Cardiac fibroblast (primary cell): ENCODE measurements at regions not wholly inside any gene's neighbourhood (a gene's known extent, or its start where the extent isn't known, plus 50 kb on each side); places are given as distances from the start of the nearest gene placed in this dataset.

Source experiments
- DNase-seq, 2 donors: peaks; one replicate each; pipeline versions ENCODE4 v3.0.0 to v3.0.0-alpha.2; 2010; ENCODE audit warnings: low read depth in 2 of 2
- H3K4me3 ChIP-seq, 2 donors: replicated peaks in 1 of 2; 1 replicate in 1 of 2; 2 replicates in 1 of 2; pipeline ENCODE4 v1.5.1; 2011; ENCODE audit warnings: low read depth in 2 of 2, low read length in 2 of 2, mild to moderate bottlenecking in 2 of 2, moderate library complexity in 1 of 2
- TF ChIP-seq, protein P1 (sequence below): IDR thresholded peaks from one replicate; pipeline ENCODE4 v1.5.1; 2011; ENCODE audit warnings: low read depth, mild to moderate bottlenecking, low read length, inconsistent platforms

DNA sequence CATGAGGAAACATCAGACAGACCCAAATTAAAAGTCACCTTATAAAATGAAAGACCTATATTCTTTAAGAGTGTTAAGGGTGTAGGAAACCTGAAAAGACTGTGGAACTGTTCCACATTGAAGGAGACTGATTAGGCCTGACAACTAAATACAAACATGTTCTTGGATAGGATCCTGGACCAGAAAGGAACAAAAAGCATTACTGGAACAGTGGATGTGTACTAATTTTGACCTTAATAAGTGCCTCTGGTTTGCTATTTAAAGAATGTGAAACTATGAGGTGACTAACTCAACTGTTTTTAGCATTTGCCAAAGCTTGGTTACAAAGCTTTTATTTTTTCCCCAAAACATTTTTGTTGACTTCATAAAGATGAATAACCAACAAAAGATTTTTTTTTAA is 340.6 kb downstream of the CAAP1 start:
- TF ChIP-seq, protein P1, sequence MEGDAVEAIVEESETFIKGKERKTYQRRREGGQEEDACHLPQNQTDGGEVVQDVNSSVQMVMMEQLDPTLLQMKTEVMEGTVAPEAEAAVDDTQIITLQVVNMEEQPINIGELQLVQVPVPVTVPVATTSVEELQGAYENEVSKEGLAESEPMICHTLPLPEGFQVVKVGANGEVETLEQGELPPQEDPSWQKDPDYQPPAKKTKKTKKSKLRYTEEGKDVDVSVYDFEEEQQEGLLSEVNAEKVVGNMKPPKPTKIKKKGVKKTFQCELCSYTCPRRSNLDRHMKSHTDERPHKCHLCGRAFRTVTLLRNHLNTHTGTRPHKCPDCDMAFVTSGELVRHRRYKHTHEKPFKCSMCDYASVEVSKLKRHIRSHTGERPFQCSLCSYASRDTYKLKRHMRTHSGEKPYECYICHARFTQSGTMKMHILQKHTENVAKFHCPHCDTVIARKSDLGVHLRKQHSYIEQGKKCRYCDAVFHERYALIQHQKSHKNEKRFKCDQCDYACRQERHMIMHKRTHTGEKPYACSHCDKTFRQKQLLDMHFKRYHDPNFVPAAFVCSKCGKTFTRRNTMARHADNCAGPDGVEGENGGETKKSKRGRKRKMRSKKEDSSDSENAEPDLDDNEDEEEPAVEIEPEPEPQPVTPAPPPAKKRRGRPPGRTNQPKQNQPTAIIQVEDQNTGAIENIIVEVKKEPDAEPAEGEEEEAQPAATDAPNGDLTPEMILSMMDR: no peak
- DNase-seq: no peak
- no peak overlapping the region for H3K4me3 ChIP-seq

DNA sequence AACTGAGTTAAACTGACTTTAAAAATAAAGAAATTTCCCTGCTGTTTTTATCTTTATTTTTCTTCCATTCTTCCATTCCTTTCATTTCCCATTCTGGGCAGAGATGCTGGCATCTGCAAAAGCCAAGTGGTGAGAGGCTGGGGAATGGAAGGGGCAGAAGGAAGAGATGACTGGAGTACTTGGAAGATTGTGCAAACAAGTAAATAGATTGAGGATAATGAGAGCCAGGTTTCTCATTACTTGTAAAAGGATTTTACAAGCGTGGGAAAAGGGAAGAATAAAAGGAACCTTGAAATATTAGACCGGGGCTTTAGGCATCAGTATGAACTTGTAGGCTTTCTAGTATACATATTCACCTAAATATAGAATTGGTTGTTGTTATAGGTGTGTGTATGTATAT is 341.2 kb downstream of the CAAP1 start:
- H3K4me3 ChIP-seq: no peak overlapping the region
- TF ChIP-seq, protein P1: no peak
- DNase-seq: no peak

DNA sequence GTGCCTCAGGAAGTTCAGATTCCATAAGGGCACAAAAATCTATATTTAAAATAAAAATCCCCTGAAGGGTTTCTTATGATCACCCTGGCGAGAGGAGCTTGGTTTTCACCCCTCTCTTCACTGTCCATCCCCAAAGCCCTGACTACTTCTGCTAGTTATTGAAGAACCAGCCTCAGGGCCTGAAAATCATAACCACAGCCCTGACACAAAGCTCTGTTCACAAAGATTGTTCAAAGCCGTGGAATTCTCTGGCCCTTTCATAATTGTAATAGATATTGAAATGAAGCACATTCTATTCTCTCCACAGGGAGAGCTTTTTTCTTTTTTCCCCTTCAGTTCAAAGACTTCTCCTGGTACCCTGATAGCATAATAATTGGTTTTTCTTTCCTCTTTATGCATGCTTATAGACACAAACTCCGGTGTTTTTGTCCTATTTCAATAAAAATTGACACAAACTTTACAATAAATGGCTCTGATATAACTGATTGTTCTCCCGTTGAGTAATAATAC is 343.8 kb downstream of the CAAP1 start:
- DNase-seq: no peak
- H3K4me3 ChIP-seq: no peak overlapping the region
- TF ChIP-seq, protein P1: no peak

DNA sequence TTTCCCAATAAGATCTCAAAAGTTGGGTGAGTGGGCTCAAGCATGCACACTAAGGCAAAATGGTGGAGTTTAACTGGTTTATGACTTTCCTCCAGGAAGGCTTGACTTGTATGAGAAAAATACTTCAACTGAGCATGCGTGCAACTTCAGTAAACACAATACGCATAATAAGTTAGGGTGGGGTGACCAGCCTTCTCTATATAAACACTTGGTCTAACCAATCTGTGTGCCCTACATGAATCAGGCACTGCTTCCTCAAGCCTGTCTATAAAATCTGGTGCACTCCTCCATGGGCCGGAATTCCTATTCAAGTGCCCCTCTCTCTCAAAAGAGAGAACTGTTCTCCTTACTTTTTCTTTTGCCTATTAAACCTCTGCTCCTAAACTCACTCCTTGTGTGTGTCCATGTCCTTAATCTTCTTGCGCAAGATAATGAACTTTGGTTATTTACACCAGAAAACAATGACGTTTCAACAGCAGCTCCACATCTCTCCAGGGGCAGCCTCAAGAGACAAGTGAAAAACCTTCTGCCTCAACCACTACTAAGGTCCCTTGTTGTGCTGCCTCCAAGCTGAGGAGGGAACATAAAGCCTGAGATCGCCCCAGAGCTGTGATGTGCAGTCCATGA is 352.6 kb downstream of the CAAP1 start:
- TF ChIP-seq, protein P1: no peak
- no peak overlapping the region for H3K4me3 ChIP-seq
- DNase-seq: no peak

DNA sequence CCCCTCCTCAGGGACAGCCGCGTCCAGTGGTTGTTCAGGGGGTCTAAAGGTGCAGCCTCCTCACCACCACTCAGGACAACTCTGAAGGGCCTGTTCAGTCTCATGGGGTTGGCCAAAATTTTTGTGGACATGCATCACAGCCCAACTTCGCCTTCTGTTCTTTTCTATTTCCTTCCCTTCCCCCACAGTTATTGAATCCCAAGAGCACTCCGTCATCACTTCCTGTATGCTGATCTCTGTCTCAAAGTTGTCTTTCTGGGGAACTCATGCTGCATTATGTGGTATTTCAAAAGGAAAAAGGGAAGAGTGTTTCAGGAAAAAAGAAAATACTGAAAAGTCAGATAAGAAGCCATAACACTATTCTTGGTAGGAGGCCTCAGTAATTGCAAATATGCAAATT is 355.4 kb downstream of the CAAP1 start:
- no peak for DNase-seq
- H3K4me3 ChIP-seq: no peak overlapping the region
- TF ChIP-seq, protein P1: no peak

DNA sequence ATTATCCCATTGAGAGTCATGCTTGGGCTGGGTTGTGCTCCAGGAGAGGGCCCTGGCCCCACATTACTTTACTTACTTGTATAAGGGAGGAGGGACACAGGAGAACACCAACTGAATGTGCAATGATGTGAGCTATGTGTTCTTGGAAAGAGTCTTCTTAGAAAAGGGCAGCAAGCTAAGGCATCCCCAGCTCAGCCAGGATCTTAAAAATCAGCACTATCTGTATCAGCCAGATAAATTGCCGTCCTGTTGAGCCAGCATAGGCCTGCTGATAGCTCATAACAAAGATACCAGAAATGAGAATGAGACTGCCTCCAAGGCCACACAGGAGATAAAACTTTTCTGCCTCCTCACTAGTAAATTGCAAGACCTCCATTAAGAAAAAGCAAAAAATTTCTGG is 357.5 kb downstream of the CAAP1 start:
- DNase-seq: no peak
- TF ChIP-seq, protein P1: no peak
- no peak overlapping the region for H3K4me3 ChIP-seq

DNA sequence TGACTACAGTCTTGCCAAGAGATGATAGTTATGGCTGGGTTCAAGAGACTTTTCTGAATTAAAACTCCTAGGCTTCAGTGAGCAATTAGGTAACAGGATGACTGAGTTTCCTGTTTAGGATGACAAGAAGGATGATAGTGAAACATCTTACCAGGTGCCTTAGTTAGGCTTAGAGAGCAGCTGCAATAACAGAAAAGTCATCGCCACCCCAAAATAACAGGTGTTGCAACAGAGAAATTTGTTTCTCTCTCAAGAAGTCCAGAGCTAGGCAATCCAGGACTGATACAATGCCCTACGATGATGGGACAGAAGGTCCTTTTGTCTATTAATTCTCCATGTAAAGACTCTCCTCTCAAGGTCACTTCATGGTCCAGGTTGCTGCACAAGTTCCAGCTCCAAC is 361.8 kb downstream of the CAAP1 start:
- no peak for DNase-seq
- TF ChIP-seq, protein P1: no peak
- no peak overlapping the region for H3K4me3 ChIP-seq
